H1 (cell line): ENCODE measurements at regions not wholly inside any gene's neighbourhood (a gene's known extent, or its start where the extent isn't known, plus 50 kb on each side); places are given as distances from the start of the nearest gene placed in this dataset.

ENCODE experiments used
- CTCF ChIA-PET: fragments of 300-600 bp; sonication (Branson Sonifier 250); formaldehyde crosslinking; loops from one replicate; lab custom pipeline; 2021; ENCODE audit not compliant: partially characterized antibody; lab: Charles Lee
- POLR2A ChIA-PET: fragments of 300-600 bp; sonication (Branson Sonifier 250); formaldehyde crosslinking; loops from one replicate; lab custom pipeline; 2021; ENCODE audit warnings: inconsistent platforms; ENCODE audit not compliant: partially characterized antibody; lab: Charles Lee
- DNase-seq, 2 experiments: peaks; one replicate each; pipeline versions ENCODE4 v3.0.0 to v3.0.0-alpha.2; 2010 to 2022; ENCODE audit warnings: low spot score in 2 of 2, low read depth in 1 of 2, mixed read lengths in 1 of 2
- FAIRE-seq: peaks from 2 replicates; lab custom pipeline; 2011; peaks lifted over from hg19 to GRCh38; lab: Jason Lieb, UNC
- H2AFZ ChIP-seq: 2 replicates; pipeline ENCODE4 v1.8.1; 2012; ENCODE audit warnings: low read length, inconsistent platforms
- H2AK5ac ChIP-seq: 2 replicates; pipeline ENCODE4 v1.6.1; 2013; ENCODE audit warnings: low read depth, low read length
- H2BK120ac ChIP-seq: replicated peaks from 2 replicates; pipeline ENCODE3; 2013; ENCODE audit warnings: low read depth, low read length, inconsistent platforms
- H2BK12ac ChIP-seq: 2 replicates; pipeline ENCODE4 v1.6.1; 2013; ENCODE audit warnings: low read depth, low read length
- H2BK15ac ChIP-seq: 2 replicates; pipeline ENCODE4 v1.6.1; 2013; ENCODE audit warnings: low read length
- H2BK20ac ChIP-seq: 2 replicates; pipeline ENCODE4 v1.6.1; 2013; ENCODE audit warnings: low read length
- H2BK5ac ChIP-seq: 2 replicates; pipeline ENCODE4 v1.6.1; 2013; ENCODE audit warnings: low read depth, low read length
- H3K14ac ChIP-seq: 2 replicates; pipeline ENCODE4 v1.6.1; 2013; ENCODE audit warnings: inconsistent platforms; ENCODE audit not compliant: insufficient read length
- H3K18ac ChIP-seq: 2 replicates; pipeline ENCODE4 v1.6.1; 2013; ENCODE audit warnings: low read length; ENCODE audit errors: extremely low read depth
- H3K23ac ChIP-seq: 2 replicates; pipeline ENCODE4 v1.6.1; 2013; ENCODE audit warnings: inconsistent platforms; ENCODE audit not compliant: insufficient read length
- H3K23me2 ChIP-seq: 2 replicates; pipeline ENCODE4 v1.6.1; 2013; ENCODE audit warnings: low read depth, low read length
- H3K27ac ChIP-seq: 2 replicates; pipeline ENCODE4 v1.6.1; 2011; ENCODE audit warnings: low read depth, low read length, inconsistent platforms
- H3K27me3 ChIP-seq, 4 experiments: replicated peaks in 1 of 4; 1 replicate in 1 of 4; 2 replicates in 3 of 4; pipeline versions ENCODE4 v1.6.1 to v1.8.1; 2011 to 2013; ENCODE audit warnings: low read length in 3 of 4, mild to moderate bottlenecking in 3 of 4, inconsistent platforms in 2 of 4, mixed read lengths in 2 of 4, moderate library complexity in 1 of 4; ENCODE audit not compliant: control insufficient read depth in 3 of 4, insufficient read depth in 3 of 4; ENCODE audit errors: extremely low read depth in 1 of 4
- H3K36me3 ChIP-seq, 4 experiments: 2 replicates each; pipeline versions ENCODE4 v1.6.1 to v1.8.1; 2011 to 2013; ENCODE audit warnings: mild to moderate bottlenecking in 4 of 4, low read length in 3 of 4, moderate library complexity in 2 of 4, control low read depth in 1 of 4, inconsistent platforms in 1 of 4; ENCODE audit not compliant: insufficient read depth in 4 of 4, control insufficient read depth in 2 of 4
- H3K4ac ChIP-seq: replicated peaks from 2 replicates; pipeline ENCODE3; 2013; ENCODE audit warnings: low read length, low read depth, mixed read lengths, inconsistent platforms; ENCODE audit not compliant: insufficient read length
- H3K4me1 ChIP-seq, 4 experiments: replicated peaks in 1 of 4; 1 replicate in 1 of 4; 2 replicates in 3 of 4; pipeline versions ENCODE4 v1.6.1 to v1.8.1; 2011 to 2013; ENCODE audit warnings: low read length in 3 of 4, inconsistent platforms in 2 of 4, mixed read lengths in 1 of 4; ENCODE audit not compliant: insufficient read depth in 4 of 4, control insufficient read depth in 3 of 4
- H3K4me2 ChIP-seq, 2 experiments: 2 replicates each; pipeline versions ENCODE4 v1.6.1 to v1.8.1; 2011 to 2013; ENCODE audit warnings: low read depth in 2 of 2, low read length in 2 of 2, control low read depth in 1 of 2, inconsistent platforms in 1 of 2, mild to moderate bottlenecking in 1 of 2; ENCODE audit not compliant: insufficient read depth in 1 of 2
- H3K4me3 ChIP-seq, 4 experiments: fragments of 200-600, 300-600 bp in 1 of 4; sonication (generic), shearing (Covaris generic), sonication (Bioruptor Twin) in 1 of 4; 2 replicates each; pipeline versions ENCODE4 v1.5.1 to v1.8.1; 2011 to 2016; ENCODE audit warnings: low read length in 4 of 4, low read depth in 3 of 4, control low read depth in 2 of 4, inconsistent platforms in 2 of 4, mild to moderate bottlenecking in 2 of 4, mixed read lengths in 1 of 4, moderate library complexity in 1 of 4; ENCODE audit not compliant: insufficient read depth in 2 of 4; ENCODE audit errors: extremely low read depth in 1 of 4
- H3K56ac ChIP-seq: replicated peaks from 2 replicates; pipeline ENCODE3; 2013; ENCODE audit warnings: low read depth, mild to moderate bottlenecking, mixed read lengths, low read length, inconsistent platforms; ENCODE audit not compliant: insufficient read length
- H3K79me1 ChIP-seq: 2 replicates; pipeline ENCODE4 v1.6.1; 2013; ENCODE audit warnings: low read depth, low read length, control low read depth
- H3K79me2 ChIP-seq, 2 experiments: 2 replicates each; pipeline versions ENCODE4 v1.6.1 to v1.8.1; 2012 to 2013; ENCODE audit warnings: low read length in 2 of 2, mild to moderate bottlenecking in 2 of 2, inconsistent platforms in 1 of 2; ENCODE audit not compliant: insufficient read depth in 2 of 2, control insufficient read depth in 1 of 2
- H3K9ac ChIP-seq, 4 experiments: replicated peaks in 1 of 4; 1 replicate in 1 of 4; 2 replicates in 3 of 4; pipeline versions ENCODE4 v1.6.1 to v1.8.1; 2011 to 2013; ENCODE audit warnings: low read depth in 3 of 4, low read length in 3 of 4, control low read depth in 2 of 4, mild to moderate bottlenecking in 2 of 4, moderate library complexity in 2 of 4, inconsistent platforms in 1 of 4; ENCODE audit errors: extremely low read depth in 1 of 4
- H3K9me3 ChIP-seq, 2 experiments: 2 replicates each; pipeline versions ENCODE4 v1.6.1 to v1.8.1; 2012 to 2013; ENCODE audit warnings: mild to moderate bottlenecking in 2 of 2, moderate library complexity in 2 of 2, control low read depth in 1 of 2, inconsistent platforms in 1 of 2, low read depth in 1 of 2, low read length in 1 of 2, mixed read lengths in 1 of 2; ENCODE audit not compliant: insufficient read depth in 2 of 2
- H4K20me1 ChIP-seq, 2 experiments: replicated peaks in 1 of 2; 2 replicates each; pipeline versions ENCODE3 to v1.8.1; 2011 to 2013; ENCODE audit warnings: inconsistent platforms in 2 of 2, low read length in 2 of 2, mild to moderate bottlenecking in 1 of 2; ENCODE audit not compliant: insufficient read depth in 2 of 2, control insufficient read depth in 1 of 2
- H4K5ac ChIP-seq: 2 replicates; pipeline ENCODE4 v1.6.1; 2013; ENCODE audit warnings: low read length, low read depth, mixed read lengths, inconsistent platforms; ENCODE audit not compliant: insufficient read length
- H4K8ac ChIP-seq: 2 replicates; pipeline ENCODE4 v1.8.0; 2013; ENCODE audit warnings: mild to moderate bottlenecking, moderate library complexity, low read length, inconsistent platforms; ENCODE audit not compliant: insufficient read depth; ENCODE audit errors: extremely low read depth
- H4K91ac ChIP-seq: replicated peaks from 2 replicates; pipeline ENCODE3; 2013; ENCODE audit warnings: low read length, mixed read lengths, inconsistent platforms; ENCODE audit not compliant: insufficient read length
- E2F6 ChIP-seq: IDR thresholded peaks from 2 replicates; pipeline ENCODE4 v1.6.1; 2012; ENCODE audit warnings: inconsistent platforms
- KDM4A ChIP-seq: IDR thresholded peaks from one replicate; pipeline ENCODE4 v1.7.1; 2012; ENCODE audit warnings: low read depth, mild to moderate bottlenecking, moderate library complexity, low read length, inconsistent platforms; ENCODE audit not compliant: severe bottlenecking
- SP4 ChIP-seq: IDR thresholded peaks from 2 replicates; pipeline ENCODE4 v1.6.1; 2012; ENCODE audit warnings: low read length, inconsistent platforms
- WGBS, 2 experiments: shearing (Covaris generic) in 1 of 2; methylation state at CpG; one replicate each; pipeline versions ENCODE4 v1.1.6 to v1.1.7; 2013 to 2015; ENCODE audit warnings: low lambda C conversion rate in 2 of 2, mixed read lengths in 2 of 2, inconsistent platforms in 1 of 2, low coverage in 1 of 2, missing lambda C conversion rate in 1 of 2; ENCODE audit not compliant: insufficient replicate concordance in 2 of 2, insufficient coverage in 1 of 2, insufficient read length in 1 of 2; ENCODE audit errors: extremely low coverage in 1 of 2, missing lambda C conversion rate in 1 of 2; 5-methylcytosine and 5-hydroxymethylcytosine counted together

DNA sequence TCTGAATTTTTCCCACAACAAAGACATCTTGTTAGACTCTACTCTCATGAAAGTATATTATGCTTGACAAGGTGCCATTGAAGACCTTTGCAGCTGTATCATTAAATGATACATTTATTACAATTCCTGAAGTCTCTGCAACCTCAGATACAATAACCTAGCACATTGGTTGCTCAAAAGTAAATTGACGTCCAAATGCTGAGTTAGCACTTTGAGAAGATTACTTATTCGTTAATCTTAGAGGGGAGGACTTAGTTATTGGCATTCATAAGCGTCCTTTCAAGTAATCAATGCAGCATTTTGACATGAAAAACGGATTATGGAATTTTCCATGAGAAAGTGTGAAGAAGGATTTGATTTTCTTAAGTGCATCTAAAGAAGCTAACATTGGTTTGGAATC, 151.6 kb downstream of the ARSF start:
- Histone ChIP-seq H3K4me3 (no peak overlapping the region), H3K79me2 (no peaks in the 10 kb centered on the region), H3K36me3 (no peaks in the 10 kb centered on the region)

More for the DNA sequence above, 151.6 kb downstream of the ARSF start:
- H2AFZ ChIP-seq = no peak overlapping the region
- TF ChIP-seq E2F6 (no peak), KDM4A (no peak), SP4 (no peak)
- no peaks in the 10 kb centered on the region for H3K23me2 ChIP-seq
- no peak for DNase-seq
- no peak overlapping the region for H2BK5ac ChIP-seq
- POLR2A ChIA-PET = no interaction called here
- no peak for FAIRE-seq
- no peak overlapping the region for H4K5ac ChIP-seq
- CTCF ChIA-PET = interaction anchor here (0.8 kb wide), 1 partner anchor 17 kb away, joined by 3 read pairs; no protein-coding TSS in a partner anchor
- no peak overlapping the region for H3K23ac ChIP-seq
- H3K4ac ChIP-seq = no peak overlapping the region
- WGBS, 2 experiments = 82% methylated on average over 3 of the region's 4 CpGs; no CpG with 5 or more reads in 1 of the 2 experiments
- H3K18ac ChIP-seq = no peak overlapping the region
- H4K20me1 ChIP-seq = no peaks in the 10 kb centered on the region
- H2BK12ac ChIP-seq = no peak overlapping the region
- H2BK15ac ChIP-seq = no peak overlapping the region
- H4K91ac ChIP-seq = no peak overlapping the region
- H2BK120ac ChIP-seq = no peak overlapping the region
- no peak overlapping the region for H3K56ac ChIP-seq
- no peaks in the 10 kb centered on the region for H3K27me3 ChIP-seq
- no peak overlapping the region for H2AK5ac ChIP-seq
- H2BK20ac ChIP-seq = no peak overlapping the region
- H3K9me3 ChIP-seq = no peaks in the 10 kb centered on the region
- no peak overlapping the region for H3K4me2 ChIP-seq
- no peak overlapping the region for H4K8ac ChIP-seq
- H3K27ac ChIP-seq = no peak overlapping the region
- no peak overlapping the region for H3K9ac ChIP-seq
- no peak overlapping the region for H3K14ac ChIP-seq
- no peaks in the 10 kb centered on the region for H3K4me1 ChIP-seq
- H3K79me1 ChIP-seq = no peaks in the 10 kb centered on the region
